MCF 10A (cell line): ENCODE measurements at regions not wholly inside any gene's neighbourhood (a gene's known extent, or its start where the extent isn't known, plus 50 kb on each side); places are given as distances from the start of the nearest gene placed in this dataset.

Source experiments
- BruUV-seq: library from RNA; stranded (reverse); fragments of 400-500 nt; replicated peaks from 2 replicates; lab custom pipeline; 2021; lab: Mats Ljungman, UMichigan
- CTCF ChIA-PET: fragments of 300-600 bp; sonication (Branson Sonifier 250); formaldehyde crosslinking; extraction: SDS; loops from one replicate; lab custom pipeline; 2021; ENCODE audit warnings: antibody characterized with exemption, inconsistent platforms; lab: Yijun Ruan, JAX
- POLR2A ChIA-PET: fragments of 300-600, 350-650 bp; sonication (Branson Sonifier 250); formaldehyde crosslinking; extraction: SDS; loops from one replicate; lab custom pipeline; 2020; ENCODE audit warnings: antibody characterized with exemption, inconsistent platforms; lab: Yijun Ruan, JAX
- DNase-seq: peaks from one replicate; pipeline ENCODE4 v3.0.0-alpha.2; 2018; ENCODE audit not compliant: unreplicated experiment
- H3K27ac Mint-ChIP-seq: one replicate; pipeline ENCODE4 v1.8.0; 2022; ENCODE audit warnings: mild to moderate bottlenecking, low read depth, mixed read lengths; ENCODE audit not compliant: unreplicated experiment
- H3K27me3 Mint-ChIP-seq: one replicate; pipeline ENCODE4 v1.8.0; 2022; ENCODE audit warnings: mixed read lengths; ENCODE audit not compliant: insufficient read depth, unreplicated experiment
- H3K36me3 Mint-ChIP-seq: one replicate; pipeline ENCODE4 v1.8.0; 2022; ENCODE audit warnings: mild to moderate bottlenecking, moderate library complexity, mixed read lengths; ENCODE audit not compliant: insufficient read depth, unreplicated experiment
- H3K4me1 Mint-ChIP-seq: one replicate; pipeline ENCODE4 v1.8.0; 2022; ENCODE audit warnings: mixed read lengths; ENCODE audit not compliant: insufficient read depth, unreplicated experiment
- H3K4me3 Mint-ChIP-seq: one replicate; pipeline ENCODE4 v1.8.0; 2022; ENCODE audit warnings: mild to moderate bottlenecking, moderate library complexity, mixed read lengths; ENCODE audit not compliant: unreplicated experiment
- H3K9me3 Mint-ChIP-seq: one replicate; pipeline ENCODE4 v1.8.0; 2022; ENCODE audit warnings: mixed read lengths; ENCODE audit not compliant: unreplicated experiment
- CTCF ChIP-seq: fragments of 200-600 bp; IDR thresholded peaks from one replicate; pipeline ENCODE4 v1.8.0; 2022; ENCODE audit warnings: antibody characterized with exemption, mild to moderate bottlenecking; ENCODE audit not compliant: unreplicated experiment
- intact Hi-C: fragments of 100-400 bp; cut with micrococcal nuclease; formaldehyde crosslinking; loops from 2 replicates; pipeline ENCODE4 v1.14.1; 2022

- no peaks in the 10 kb centered on the region for H3K36me3 Mint-ChIP-seq
- intact Hi-C loops: no loop called here
- BruUV-seq: no TSS peak
- H3K9me3 Mint-ChIP-seq: no peaks in the 10 kb centered on the region
- no peak for TF ChIP-seq CTCF
- H3K27me3 Mint-ChIP-seq: no peaks in the 10 kb centered on the region
- DNase-seq: no peak
- ChIA-PET CTCF (interaction anchor here (0.6 to 1.6 kb wide), 3 partner anchors 9 to 311 kb away, joined by 3 to 5 read pairs (median 4); no protein-coding TSS in a partner anchor), POLR2A (interaction anchor here (0.7 to 1.7 kb wide), 3 partner anchors 38 to 324 kb away, joined by 3 to 4 read pairs (median 3); no protein-coding TSS in a partner anchor)
- no peak overlapping the region for H3K27ac Mint-ChIP-seq
- H3K4me1 Mint-ChIP-seq: peaks cover 7% of the 10 kb centered on the region
- no peak overlapping the region for H3K4me3 Mint-ChIP-seq
Observed at GRCh38 chr5:58149746-58150145, 310.1 kb downstream of the PLK2 start.

GRCh38 chr5:58149345-58149744, 310.5 kb downstream of the PLK2 start:
- Mint-ChIP-seq H3K4me3 (no peak overlapping the region), H3K4me1 (peaks cover 7% of the 10 kb centered on the region), H3K9me3 (no peaks in the 10 kb centered on the region), H3K27ac (no peak overlapping the region), H3K27me3 (no peaks in the 10 kb centered on the region), H3K36me3 (no peaks in the 10 kb centered on the region)
- peak; percentile 26 for DNase-seq
- intact Hi-C loops: no loop called here
- CTCF ChIA-PET: interaction anchor here (0.7 to 1.6 kb wide), 3 partner anchors 10 to 312 kb away, joined by 3 to 5 read pairs (median 5); no protein-coding TSS in a partner anchor
- no peak for TF ChIP-seq CTCF
- BruUV-seq: no TSS peak
- POLR2A ChIA-PET: interaction anchor here (0.9 to 1.7 kb wide), 2 partner anchors 38 to 324 kb away, joined by 3 to 4 read pairs; no protein-coding TSS in a partner anchor

- TF ChIP-seq CTCF: no peak
- intact Hi-C loops: no loop called here
- no TSS peak for BruUV-seq
- POLR2A ChIA-PET: no interaction called here
- Mint-ChIP-seq H3K36me3 (no peaks in the 10 kb centered on the region), H3K27ac (no peak overlapping the region), H3K9me3 (no peaks in the 10 kb centered on the region), H3K4me3 (no peak overlapping the region), H3K27me3 (no peaks in the 10 kb centered on the region), H3K4me1 (peaks cover 7% of the 10 kb centered on the region)
- no peak for DNase-seq
- CTCF ChIA-PET: no interaction called here
Observed at GRCh38 chr5:58148254-58148775, 311.6 kb downstream of the PLK2 start.

GRCh38 chr5:58145397-58145934, 314.4 kb downstream of the PLK2 start:
- Mint-ChIP-seq H3K27ac (no peak overlapping the region), H3K9me3 (no peaks in the 10 kb centered on the region), H3K36me3 (no peaks in the 10 kb centered on the region), H3K4me1 (peaks cover 7% of the 10 kb centered on the region), H3K4me3 (no peak overlapping the region), H3K27me3 (no peaks in the 10 kb centered on the region)
- CTCF ChIA-PET: no interaction called here
- BruUV-seq: no TSS peak
- DNase-seq: no peak
- POLR2A ChIA-PET: interaction anchor here (0.6 to 0.9 kb wide), 2 partner anchors 241 to 257 kb away, joined by 3 read pairs; no protein-coding TSS in a partner anchor
- intact Hi-C loops: no loop called here
- TF ChIP-seq CTCF: no peak
